A549 (cell line): ENCODE measurements at regions not wholly inside any gene's neighbourhood (a gene's known extent, or its start where the extent isn't known, plus 50 kb on each side); places are given as distances from the start of the nearest gene placed in this dataset.

Experiments
- CBX8 ChIP-seq: fragments of 200-600 bp; sonication (generic); IDR thresholded peaks from 2 replicates; pipeline ENCODE4 v1.6.1; 2016
- EHMT2 ChIP-seq: fragments of 200-600 bp; sonication (generic); IDR thresholded peaks from 2 replicates; pipeline ENCODE4 v1.6.1; 2016; ENCODE audit warnings: antibody characterized with exemption, low read depth, mild to moderate bottlenecking, moderate library complexity
- EP300 ChIP-seq, 2 experiments: fragments of >200 bp; sonication (Bioruptor Twin); formaldehyde crosslinking; IDR thresholded peaks; 2 replicates in 1 of 2; 3 replicates in 1 of 2; pipeline ENCODE4 v1.6.1; 2016 to 2017
- ESRRA ChIP-seq: fragments of 150-350 bp; IDR thresholded peaks from 2 replicates; pipeline ENCODE4 v1.6.1; 2014; ENCODE audit warnings: mild to moderate bottlenecking, low read length, borderline replicate concordance
- HEYL ChIP-seq: fragments of 250-450 bp; sonication (Bioruptor Pico); IDR thresholded peaks from 2 replicates; pipeline ENCODE4 v1.8.0; 2021; ENCODE audit warnings: mild to moderate bottlenecking, moderate library complexity
- JUNB ChIP-seq: fragments of >200 bp; sonication (Bioruptor Twin); formaldehyde crosslinking; IDR thresholded peaks from 2 replicates; pipeline ENCODE4 v1.6.1; 2016
- MAFK ChIP-seq: fragments of 450-650 bp; IDR thresholded peaks from 2 replicates; pipeline ENCODE4 v1.6.1; 2014; ENCODE audit not compliant: partially characterized antibody
- MAZ ChIP-seq: fragments of 150-350 bp; IDR thresholded peaks from 2 replicates; pipeline ENCODE4 v1.6.1; 2014; ENCODE audit warnings: antibody characterized with exemption, low read depth, low read length, borderline replicate concordance
- POLR2A ChIP-seq: IDR thresholded peaks from 2 replicates; pipeline ENCODE4 v1.6.1; 2012; ENCODE audit warnings: mild to moderate bottlenecking, low read length
- RFX5 ChIP-seq: fragments of 450-650 bp; IDR thresholded peaks from 2 replicates; pipeline ENCODE4 v1.7.1; 2014; ENCODE audit warnings: antibody characterized with exemption, mild to moderate bottlenecking, moderate library complexity
- ZFP36 ChIP-seq: fragments of 450-650 bp; IDR thresholded peaks from 2 replicates; pipeline ENCODE4 v1.6.1; 2014; ENCODE audit warnings: borderline replicate concordance; ENCODE audit not compliant: partially characterized antibody
- TF ChIP-seq, protein P1 (sequence below): fragments of >200 bp; sonication (Bioruptor Twin); formaldehyde crosslinking; IDR thresholded peaks from 3 replicates; pipeline ENCODE4 v1.5.1; 2016
- TF ChIP-seq, protein P2 (sequence below): IDR thresholded peaks from 2 replicates; pipeline ENCODE4 v1.6.1; 2012
- TF ChIP-seq, protein P3 (sequence below): fragments of >200 bp; sonication (Bioruptor Twin); formaldehyde crosslinking; IDR thresholded peaks from 3 replicates; pipeline ENCODE4 v1.6.1; 2016

DNA sequence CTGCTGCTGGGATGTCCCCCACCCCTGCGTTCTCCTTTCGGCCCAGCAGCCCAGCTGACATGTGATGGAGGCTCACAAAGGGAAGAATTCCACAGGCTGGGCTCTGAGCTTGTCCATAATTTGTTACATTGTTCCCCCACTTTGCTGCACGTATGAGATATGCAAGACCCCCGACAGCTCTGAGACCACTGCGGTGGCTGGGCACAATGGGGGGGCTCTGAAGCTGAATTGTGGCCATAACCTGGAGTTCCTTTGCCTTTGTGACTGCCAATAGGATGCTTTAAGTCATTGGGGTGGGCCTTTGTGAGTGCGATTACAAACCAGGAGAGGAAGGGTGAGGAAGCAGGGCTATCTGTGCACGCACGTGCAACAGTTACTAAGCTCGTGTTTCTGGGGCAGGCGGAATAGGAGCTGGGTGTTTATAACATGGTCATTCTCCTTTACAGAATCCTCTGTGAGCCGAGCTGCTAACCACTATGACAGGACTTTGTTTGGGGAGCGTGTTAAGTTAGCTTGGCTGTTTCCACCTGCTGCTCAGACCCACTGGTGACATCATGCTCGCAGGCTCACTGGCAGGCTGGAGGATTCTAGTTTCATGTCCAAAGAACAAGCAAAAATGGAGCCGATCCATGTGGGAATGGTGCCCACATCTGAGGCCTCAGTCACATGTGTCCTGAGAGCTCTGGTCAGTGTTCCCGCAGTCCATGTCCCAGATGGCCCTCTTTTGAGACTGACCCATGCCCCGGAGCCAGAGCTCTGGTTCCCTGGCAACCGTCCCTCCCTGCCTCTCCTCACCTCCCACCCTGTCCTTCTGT, 208.3 kb upstream of the SALL1 start:
- TF ChIP-seq ZFP36 (no peak), RFX5 (no peak), JUNB (no peak), MAFK (no peak), ESRRA (no peak), POLR2A (no peak), MAZ (no peak), CBX8 (no peak), EP300 (IDR thresholded peaks at IDR 0.05) (no peak), HEYL (CRISPR knock-in tag) (no peak), EHMT2 (no peak)
- TF ChIP-seq, protein P1, sequence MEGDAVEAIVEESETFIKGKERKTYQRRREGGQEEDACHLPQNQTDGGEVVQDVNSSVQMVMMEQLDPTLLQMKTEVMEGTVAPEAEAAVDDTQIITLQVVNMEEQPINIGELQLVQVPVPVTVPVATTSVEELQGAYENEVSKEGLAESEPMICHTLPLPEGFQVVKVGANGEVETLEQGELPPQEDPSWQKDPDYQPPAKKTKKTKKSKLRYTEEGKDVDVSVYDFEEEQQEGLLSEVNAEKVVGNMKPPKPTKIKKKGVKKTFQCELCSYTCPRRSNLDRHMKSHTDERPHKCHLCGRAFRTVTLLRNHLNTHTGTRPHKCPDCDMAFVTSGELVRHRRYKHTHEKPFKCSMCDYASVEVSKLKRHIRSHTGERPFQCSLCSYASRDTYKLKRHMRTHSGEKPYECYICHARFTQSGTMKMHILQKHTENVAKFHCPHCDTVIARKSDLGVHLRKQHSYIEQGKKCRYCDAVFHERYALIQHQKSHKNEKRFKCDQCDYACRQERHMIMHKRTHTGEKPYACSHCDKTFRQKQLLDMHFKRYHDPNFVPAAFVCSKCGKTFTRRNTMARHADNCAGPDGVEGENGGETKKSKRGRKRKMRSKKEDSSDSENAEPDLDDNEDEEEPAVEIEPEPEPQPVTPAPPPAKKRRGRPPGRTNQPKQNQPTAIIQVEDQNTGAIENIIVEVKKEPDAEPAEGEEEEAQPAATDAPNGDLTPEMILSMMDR: no peak
- TF ChIP-seq, protein P2, sequence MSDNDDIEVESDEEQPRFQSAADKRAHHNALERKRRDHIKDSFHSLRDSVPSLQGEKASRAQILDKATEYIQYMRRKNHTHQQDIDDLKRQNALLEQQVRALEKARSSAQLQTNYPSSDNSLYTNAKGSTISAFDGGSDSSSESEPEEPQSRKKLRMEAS: no peak
- TF ChIP-seq, protein P3, sequence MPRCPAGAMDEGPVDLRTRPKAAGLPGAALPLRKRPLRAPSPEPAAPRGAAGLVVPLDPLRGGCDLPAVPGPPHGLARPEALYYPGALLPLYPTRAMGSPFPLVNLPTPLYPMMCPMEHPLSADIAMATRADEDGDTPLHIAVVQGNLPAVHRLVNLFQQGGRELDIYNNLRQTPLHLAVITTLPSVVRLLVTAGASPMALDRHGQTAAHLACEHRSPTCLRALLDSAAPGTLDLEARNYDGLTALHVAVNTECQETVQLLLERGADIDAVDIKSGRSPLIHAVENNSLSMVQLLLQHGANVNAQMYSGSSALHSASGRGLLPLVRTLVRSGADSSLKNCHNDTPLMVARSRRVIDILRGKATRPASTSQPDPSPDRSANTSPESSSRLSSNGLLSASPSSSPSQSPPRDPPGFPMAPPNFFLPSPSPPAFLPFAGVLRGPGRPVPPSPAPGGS: no peak
